ENCODE measurements at regions not wholly inside any gene's neighbourhood (a gene's known extent, or its start where the extent isn't known, plus 50 kb on each side); places are given as distances from the start of the nearest gene placed in this dataset.

DNA sequence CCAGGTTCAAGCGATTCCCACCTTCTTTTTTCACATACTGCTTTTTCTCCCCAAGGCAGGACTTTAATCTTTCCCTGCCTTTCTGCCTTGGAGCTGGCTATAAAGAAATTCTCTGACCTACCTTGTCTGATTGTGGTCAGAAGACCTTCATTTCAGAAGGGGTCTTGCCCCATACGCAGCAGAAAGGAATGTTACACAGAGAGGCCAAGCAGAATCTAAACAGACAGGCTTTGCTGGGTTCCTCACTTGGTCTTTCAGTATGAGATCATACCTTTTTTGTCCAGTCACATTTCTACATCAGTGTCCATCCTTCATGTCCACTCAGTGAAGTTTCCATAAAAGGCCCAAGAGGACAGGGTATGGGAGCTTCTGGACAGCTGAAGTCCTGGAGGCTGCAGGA lies 108.3 kb upstream of the RBPJ start:
- TF ChIP-seq POLR2A (IDR thresholded peaks at IDR 0.05; ENCODE audit: low read length) (no peak), GATA1 (IDR thresholded peaks at IDR 0.05; ENCODE audit: low read depth, low read length) (no peak)

All from erythroblast (primary cell).